ENCODE measurements at regions not wholly inside any gene's neighbourhood (a gene's known extent, or its start where the extent isn't known, plus 50 kb on each side); places are given as distances from the start of the nearest gene placed in this dataset.

GRCh38 chr3:106534206-106534605 is 665.4 kb upstream of the CBLB start:
- TF ChIP-seq CTCF (conservative IDR thresholded peaks at IDR 0.05 in 1 of 2, IDR thresholded peaks at IDR 0.05 in 1 of 2; ENCODE audit: extremely low read depth in 1 of 2, insufficient read depth in 1 of 2, low read depth in 1 of 2, low read length in 2 of 2) (no peak), EZH2 (IDR thresholded peaks at IDR 0.05; ENCODE audit: borderline replicate concordance, low read length) (no peak)

Data from mammary epithelial cell (primary cell).